ENCODE measurements at regions not wholly inside any gene's neighbourhood (a gene's known extent, or its start where the extent isn't known, plus 50 kb on each side); places are given as distances from the start of the nearest gene placed in this dataset.

DNA sequence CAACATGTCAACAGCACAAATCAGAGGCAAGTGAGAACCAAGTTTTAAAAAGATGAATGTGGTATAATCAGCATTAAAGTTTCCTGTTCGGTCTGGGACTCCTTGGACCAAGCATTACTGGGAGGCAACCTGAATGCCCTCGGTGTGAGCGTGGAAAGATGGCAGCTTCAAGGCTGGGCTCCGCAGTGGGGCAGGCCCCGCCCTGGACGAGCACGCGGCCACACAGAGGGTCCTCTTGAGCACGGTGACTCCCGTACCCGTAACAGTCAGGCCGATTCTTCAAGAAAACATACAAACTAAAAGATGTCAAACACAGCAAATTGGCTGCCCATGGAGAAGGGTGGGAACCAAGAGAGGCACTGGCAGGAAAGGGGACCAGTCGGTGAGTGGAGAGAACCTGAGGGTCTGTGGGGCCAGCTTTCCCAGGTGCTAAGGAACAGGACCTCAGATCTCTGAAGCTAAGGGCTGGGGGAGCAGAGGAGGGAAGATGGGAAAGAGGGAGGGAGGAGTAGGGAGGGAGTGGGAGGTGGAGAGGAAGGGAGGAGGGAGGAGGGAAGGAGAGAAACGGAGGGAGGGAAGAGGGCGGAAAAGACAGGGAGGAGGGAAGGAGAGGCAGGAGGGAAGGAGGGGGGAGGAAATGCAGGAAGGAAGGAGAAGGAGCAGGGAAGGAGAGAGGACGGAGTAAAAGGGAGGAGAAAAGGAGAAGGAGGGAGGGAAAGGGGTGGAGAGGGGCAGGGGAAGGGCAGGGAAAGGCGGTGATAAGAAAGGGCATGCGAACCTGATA, 71.2 kb upstream of the FAM20C start:
- TF ChIP-seq, protein P1, sequence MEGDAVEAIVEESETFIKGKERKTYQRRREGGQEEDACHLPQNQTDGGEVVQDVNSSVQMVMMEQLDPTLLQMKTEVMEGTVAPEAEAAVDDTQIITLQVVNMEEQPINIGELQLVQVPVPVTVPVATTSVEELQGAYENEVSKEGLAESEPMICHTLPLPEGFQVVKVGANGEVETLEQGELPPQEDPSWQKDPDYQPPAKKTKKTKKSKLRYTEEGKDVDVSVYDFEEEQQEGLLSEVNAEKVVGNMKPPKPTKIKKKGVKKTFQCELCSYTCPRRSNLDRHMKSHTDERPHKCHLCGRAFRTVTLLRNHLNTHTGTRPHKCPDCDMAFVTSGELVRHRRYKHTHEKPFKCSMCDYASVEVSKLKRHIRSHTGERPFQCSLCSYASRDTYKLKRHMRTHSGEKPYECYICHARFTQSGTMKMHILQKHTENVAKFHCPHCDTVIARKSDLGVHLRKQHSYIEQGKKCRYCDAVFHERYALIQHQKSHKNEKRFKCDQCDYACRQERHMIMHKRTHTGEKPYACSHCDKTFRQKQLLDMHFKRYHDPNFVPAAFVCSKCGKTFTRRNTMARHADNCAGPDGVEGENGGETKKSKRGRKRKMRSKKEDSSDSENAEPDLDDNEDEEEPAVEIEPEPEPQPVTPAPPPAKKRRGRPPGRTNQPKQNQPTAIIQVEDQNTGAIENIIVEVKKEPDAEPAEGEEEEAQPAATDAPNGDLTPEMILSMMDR (IDR thresholded peaks at IDR 0.05; ENCODE audit: low read depth, low read length, missing control alignments): no peak
- H3K4me3 ChIP-seq (ENCODE audit: low read depth, low read length): no peak overlapping the region
- in situ Hi-C loops (cut with HindIII; ENCODE audit: low pct_ligation_motif_present, low sequenced_read_pairs): no loop called here
- no peaks in the 10 kb centered on the region for H3K27me3 ChIP-seq (replicated peaks)
- H3K27ac ChIP-seq: no peak overlapping the region
- H3K36me3 ChIP-seq (replicated peaks): no peaks in the 10 kb centered on the region
- DNase-seq: no peak

DNA sequence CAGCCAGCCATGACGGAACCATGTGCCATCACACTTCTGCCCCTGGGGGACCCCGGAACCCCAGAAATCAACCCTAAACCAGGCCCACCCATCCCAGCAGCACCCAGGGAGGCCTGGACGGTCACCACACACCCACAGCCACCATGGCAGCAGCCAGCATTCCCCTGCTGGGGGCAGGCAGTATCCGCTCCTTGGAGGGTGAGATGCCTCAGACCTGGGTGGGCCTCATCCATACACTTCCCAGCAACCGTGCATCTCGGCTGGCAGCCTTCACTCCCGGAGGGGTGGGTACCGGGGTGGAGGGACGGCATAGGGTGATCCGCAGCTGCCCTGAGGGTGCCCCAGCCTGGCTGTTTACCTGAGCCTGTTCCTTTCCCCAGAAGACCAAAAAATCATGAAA, 69.1 kb upstream of the FAM20C start:
- no peak for DNase-seq
- TF ChIP-seq, protein P1 (IDR thresholded peaks at IDR 0.05; ENCODE audit: low read depth, low read length, missing control alignments): no peak
- Histone ChIP-seq H3K27ac (no peak overlapping the region), H3K36me3 (replicated peaks) (no peaks in the 10 kb centered on the region), H3K27me3 (replicated peaks) (no peaks in the 10 kb centered on the region), H3K4me3 (ENCODE audit: low read depth, low read length) (no peak overlapping the region)
- in situ Hi-C loops (cut with HindIII; ENCODE audit: low pct_ligation_motif_present, low sequenced_read_pairs): no loop called here

DNA sequence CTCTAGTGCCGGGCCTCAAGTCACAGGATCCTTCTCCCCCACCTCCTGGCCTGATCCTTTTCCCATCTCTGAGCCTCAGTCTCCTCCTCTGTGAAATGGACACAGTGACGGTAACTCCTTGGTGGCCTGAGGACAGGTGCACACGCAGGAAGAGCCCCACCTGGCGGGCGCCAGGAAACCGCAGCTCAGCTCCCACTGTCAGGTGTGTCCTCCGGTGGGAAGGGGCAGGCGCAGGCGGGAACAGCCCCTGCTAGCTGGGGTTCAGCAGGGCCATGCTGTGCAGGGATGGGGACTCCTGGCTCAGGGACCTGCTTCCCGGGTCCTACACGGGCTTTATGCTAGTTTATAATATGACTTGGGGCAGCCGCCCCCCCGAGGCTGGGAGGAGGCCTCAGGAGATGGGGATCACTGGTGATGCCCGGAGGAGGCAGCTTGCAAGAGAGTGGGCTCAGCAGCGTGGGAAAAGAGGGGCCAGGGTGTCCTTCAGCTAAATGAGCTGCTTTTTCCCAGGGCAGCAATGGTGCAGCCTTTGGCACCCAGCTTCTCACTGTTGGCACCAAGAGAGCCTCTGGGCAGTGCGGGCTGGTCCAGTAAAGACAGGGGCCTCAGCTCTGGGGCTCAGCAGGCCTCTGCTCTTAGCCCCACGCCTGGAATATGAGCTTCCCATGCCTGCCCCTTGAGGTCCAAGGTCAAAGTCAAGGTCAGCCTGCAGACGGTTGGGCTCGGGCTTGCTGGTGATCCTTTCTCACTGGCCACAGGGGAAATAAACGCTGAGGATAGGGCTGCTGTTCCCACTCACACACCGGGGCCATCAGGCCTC, 68.0 kb upstream of the FAM20C start:
- Histone ChIP-seq H3K27ac (no peak overlapping the region), H3K27me3 (replicated peaks) (no peaks in the 10 kb centered on the region), H3K4me3 (ENCODE audit: low read depth, low read length) (no peak overlapping the region), H3K36me3 (replicated peaks) (no peaks in the 10 kb centered on the region)
- in situ Hi-C loops (cut with HindIII; ENCODE audit: low pct_ligation_motif_present, low sequenced_read_pairs): no loop called here
- TF ChIP-seq, protein P1 (IDR thresholded peaks at IDR 0.05; ENCODE audit: low read depth, low read length, missing control alignments): no peak
- DNase-seq: no peak

DNA sequence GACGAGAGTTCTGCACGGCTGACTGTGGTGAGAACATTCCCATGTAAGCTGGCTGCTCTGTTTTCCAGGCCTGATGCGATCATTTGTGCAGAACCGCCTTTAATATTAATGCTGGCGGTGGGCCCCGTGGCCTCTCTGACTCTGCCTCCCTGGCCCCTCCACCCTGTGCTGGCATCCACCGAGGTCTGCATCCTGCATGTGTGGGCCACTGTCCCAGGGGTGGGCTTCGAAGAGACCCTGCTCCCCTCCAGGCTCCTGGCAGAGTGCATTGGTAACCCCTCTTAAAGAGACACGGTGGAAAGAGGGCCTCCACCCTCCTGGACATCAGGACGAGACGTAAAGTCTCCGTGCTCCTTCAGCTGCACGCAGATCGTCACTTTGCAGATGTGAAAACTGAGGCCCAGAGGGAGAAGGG, 67.3 kb upstream of the FAM20C start:
- H3K27me3 ChIP-seq (replicated peaks): no peaks in the 10 kb centered on the region
- H3K36me3 ChIP-seq (replicated peaks): no peaks in the 10 kb centered on the region
- in situ Hi-C loops (cut with HindIII; ENCODE audit: low pct_ligation_motif_present, low sequenced_read_pairs): no loop called here
- no peak overlapping the region for H3K27ac ChIP-seq
- DNase-seq: no peak
- no peak overlapping the region for H3K4me3 ChIP-seq (ENCODE audit: low read depth, low read length)
- TF ChIP-seq, protein P1 (IDR thresholded peaks at IDR 0.05; ENCODE audit: low read depth, low read length, missing control alignments): no peak

DNA sequence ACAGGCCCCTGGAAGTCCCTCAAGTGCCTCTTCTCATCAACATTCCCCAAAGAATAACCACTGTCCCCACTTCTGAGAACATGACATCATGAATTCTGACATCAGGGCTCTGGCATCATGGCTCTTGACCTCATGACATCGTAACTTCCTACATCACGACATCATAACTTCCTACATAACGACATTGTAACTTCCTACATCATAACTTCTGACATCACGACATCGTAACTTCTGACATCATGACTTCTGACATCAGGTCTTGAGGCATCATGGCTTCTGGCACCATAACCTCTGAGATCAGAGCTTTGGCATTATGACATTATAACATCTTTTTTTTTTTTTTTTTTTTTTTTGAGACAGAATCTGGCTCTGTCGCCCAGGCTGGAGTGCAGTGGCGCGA, 66.7 kb upstream of the FAM20C start:
- no peak overlapping the region for H3K4me3 ChIP-seq (ENCODE audit: low read depth, low read length)
- H3K27me3 ChIP-seq (replicated peaks): no peaks in the 10 kb centered on the region
- in situ Hi-C loops (cut with HindIII; ENCODE audit: low pct_ligation_motif_present, low sequenced_read_pairs): no loop called here
- TF ChIP-seq, protein P1 (IDR thresholded peaks at IDR 0.05; ENCODE audit: low read depth, low read length, missing control alignments): no peak
- no peak for DNase-seq
- H3K27ac ChIP-seq: no peak overlapping the region
- H3K36me3 ChIP-seq (replicated peaks): no peaks in the 10 kb centered on the region
